Vagina (tissue), 2 donors: ENCODE measurements at regions not wholly inside any gene's neighbourhood (a gene's known extent, or its start where the extent isn't known, plus 50 kb on each side); places are given as distances from the start of the nearest gene placed in this dataset.

Experiments
- DNase-seq, 2 donors: peaks; one replicate each; pipeline ENCODE4 v3.0.0-alpha.2; 2017; ENCODE audit errors: extremely low spot score in 2 of 2
- H3K27ac ChIP-seq: fragments of 200-600 bp; sonication (generic); one replicate; pipeline ENCODE4 v1.5.1; 2019
- H3K27me3 ChIP-seq: fragments of 200-600 bp; sonication (generic); one replicate; pipeline ENCODE4 v1.5.1; 2019
- H3K36me3 ChIP-seq, 2 donors: fragments of 200-600 bp; sonication (generic); one replicate each; pipeline ENCODE4 v1.5.1; 2017 to 2019
- H3K4me1 ChIP-seq: fragments of 200-600 bp; sonication (generic); one replicate; pipeline ENCODE4 v1.5.1; 2019
- H3K4me3 ChIP-seq, 2 donors: fragments of 200-600 bp; sonication (generic); 1 replicate in 1 of 2; 2 replicates in 1 of 2; pipeline ENCODE4 v1.5.1; 2016 to 2019
- H3K9me3 ChIP-seq: fragments of 200-600 bp; sonication (generic); one replicate; pipeline ENCODE4 v1.5.1; 2019
- POLR2A ChIP-seq, 2 donors: fragments of 450-650 bp; IDR thresholded peaks; one replicate each; pipeline ENCODE4 v1.6.1; 2017; ENCODE audit warnings: antibody characterized with exemption in 2 of 2, mild to moderate bottlenecking in 2 of 2, moderate library complexity in 2 of 2
- POLR2AphosphoS5 ChIP-seq, 2 donors: sonication (generic); formaldehyde crosslinking; IDR thresholded peaks; one replicate each; pipeline ENCODE4 v1.9.0; 2017; ENCODE audit warnings: antibody characterized with exemption in 2 of 2, mild to moderate bottlenecking in 2 of 2, low read depth in 1 of 2; ENCODE audit not compliant: insufficient read depth in 1 of 2
- intact Hi-C: fragments of 100-400 bp; cut with DNase I; formaldehyde crosslinking; loops from one replicate; pipeline ENCODE4 v1.15.1; 2023
- TF ChIP-seq, protein P1 (sequence below), 3 experiments: fragments of 450-650 bp in 2 of 3; fragments of 200-600 bp in 1 of 3; sonication (generic) in 1 of 3; IDR thresholded peaks; one replicate each; pipeline ENCODE4 v1.5.1; 2017 to 2019; ENCODE audit warnings: antibody characterized with exemption in 3 of 3, mild to moderate bottlenecking in 2 of 3, moderate library complexity in 2 of 3

DNA sequence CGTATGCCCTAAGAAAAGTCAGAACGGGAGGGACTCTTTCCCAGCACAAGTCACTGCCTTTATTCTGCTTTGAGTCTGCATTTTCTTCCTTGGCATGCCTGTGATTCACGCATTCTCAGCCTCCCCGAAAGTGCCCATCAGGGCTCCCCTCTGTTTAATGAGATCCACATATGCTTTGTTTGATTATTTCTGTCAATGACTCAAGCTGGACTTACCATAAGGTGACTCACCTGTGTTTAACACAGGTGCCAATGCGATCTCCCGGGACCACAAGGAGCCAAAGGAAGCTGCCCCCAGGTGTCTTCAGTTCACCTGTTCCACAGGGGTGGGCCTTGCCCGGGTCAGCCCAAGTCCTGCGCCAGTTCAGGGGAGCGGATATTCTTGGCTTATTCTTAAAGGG is 386.0 kb upstream of the SHH start:
- TF ChIP-seq POLR2A (IDR thresholded peaks at IDR 0.05), result no peak
- TF ChIP-seq, protein P1, sequence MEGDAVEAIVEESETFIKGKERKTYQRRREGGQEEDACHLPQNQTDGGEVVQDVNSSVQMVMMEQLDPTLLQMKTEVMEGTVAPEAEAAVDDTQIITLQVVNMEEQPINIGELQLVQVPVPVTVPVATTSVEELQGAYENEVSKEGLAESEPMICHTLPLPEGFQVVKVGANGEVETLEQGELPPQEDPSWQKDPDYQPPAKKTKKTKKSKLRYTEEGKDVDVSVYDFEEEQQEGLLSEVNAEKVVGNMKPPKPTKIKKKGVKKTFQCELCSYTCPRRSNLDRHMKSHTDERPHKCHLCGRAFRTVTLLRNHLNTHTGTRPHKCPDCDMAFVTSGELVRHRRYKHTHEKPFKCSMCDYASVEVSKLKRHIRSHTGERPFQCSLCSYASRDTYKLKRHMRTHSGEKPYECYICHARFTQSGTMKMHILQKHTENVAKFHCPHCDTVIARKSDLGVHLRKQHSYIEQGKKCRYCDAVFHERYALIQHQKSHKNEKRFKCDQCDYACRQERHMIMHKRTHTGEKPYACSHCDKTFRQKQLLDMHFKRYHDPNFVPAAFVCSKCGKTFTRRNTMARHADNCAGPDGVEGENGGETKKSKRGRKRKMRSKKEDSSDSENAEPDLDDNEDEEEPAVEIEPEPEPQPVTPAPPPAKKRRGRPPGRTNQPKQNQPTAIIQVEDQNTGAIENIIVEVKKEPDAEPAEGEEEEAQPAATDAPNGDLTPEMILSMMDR (IDR thresholded peaks at IDR 0.05), result no peak

DNA sequence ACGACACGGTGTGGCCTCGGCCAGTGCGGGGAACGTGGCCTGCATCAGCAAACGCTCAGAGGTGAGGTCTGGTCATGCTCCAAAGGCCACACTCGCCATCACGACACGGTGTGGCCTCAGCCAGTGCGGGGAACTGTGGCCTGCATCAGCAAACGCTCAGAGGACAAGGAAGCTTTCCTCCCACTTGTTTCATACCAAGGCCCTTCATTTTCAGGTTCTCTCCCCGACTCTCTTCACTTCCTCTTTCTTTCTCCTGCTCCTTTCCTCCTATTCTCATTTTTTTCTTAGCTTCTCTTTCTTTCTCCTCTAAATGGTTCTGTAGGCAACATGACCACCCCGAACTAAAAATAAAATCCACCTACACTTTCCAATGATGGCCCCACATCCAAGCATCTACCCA is 384.4 kb upstream of the SHH start:
- no peaks in the 10 kb centered on the region for H3K27me3 ChIP-seq
- H3K4me3 ChIP-seq, result no peak overlapping the region
- H3K27ac ChIP-seq, result no peak overlapping the region
- H3K4me1 ChIP-seq, result no peaks in the 10 kb centered on the region
- DNase-seq, result no peak
- H3K36me3 ChIP-seq, result no peaks in the 10 kb centered on the region
- intact Hi-C loops, result no loop called here
- TF ChIP-seq, protein P1 (IDR thresholded peaks at IDR 0.05), result no peak
- TF ChIP-seq POLR2AphosphoS5 (IDR thresholded peaks at IDR 0.05; ENCODE audit: insufficient read depth in 1 of 2, low read depth in 1 of 2), result no peak
- no peak for TF ChIP-seq POLR2A (IDR thresholded peaks at IDR 0.05)
- no peaks in the 10 kb centered on the region for H3K9me3 ChIP-seq

More for the DNA sequence above, 386.0 kb upstream of the SHH start:
- Histone ChIP-seq H3K27me3 (no peaks in the 10 kb centered on the region), H3K27ac (no peak overlapping the region), H3K36me3 (no peaks in the 10 kb centered on the region), H3K9me3 (no peaks in the 10 kb centered on the region), H3K4me3 (no peak overlapping the region), H3K4me1 (no peaks in the 10 kb centered on the region)
- DNase-seq, result no peak
- intact Hi-C loops, result no loop called here

DNA sequence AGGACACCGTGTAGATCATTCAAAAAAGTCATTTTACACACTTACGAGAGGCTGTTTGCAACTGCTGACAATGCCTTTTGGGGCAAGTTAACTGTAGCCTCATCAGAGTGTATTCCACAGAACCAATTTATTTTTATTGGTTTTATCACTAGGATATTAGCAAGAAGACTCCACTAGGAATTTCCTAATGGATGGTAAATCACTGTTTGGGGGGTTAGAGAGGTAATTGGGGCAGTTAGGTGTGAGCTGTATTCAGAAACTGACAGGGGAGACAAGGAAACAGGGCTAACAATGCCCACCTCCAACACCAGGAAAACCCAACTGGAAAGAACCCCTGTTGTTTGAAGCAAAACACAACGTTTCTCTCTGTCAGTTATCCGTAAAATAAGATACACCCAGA is 383.0 kb upstream of the SHH start:
- Histone ChIP-seq H3K4me3 (no peak overlapping the region), H3K36me3 (no peaks in the 10 kb centered on the region), H3K27me3 (no peaks in the 10 kb centered on the region), H3K4me1 (no peaks in the 10 kb centered on the region), H3K9me3 (no peaks in the 10 kb centered on the region), H3K27ac (no peak overlapping the region)
- no peak for TF ChIP-seq POLR2AphosphoS5 (IDR thresholded peaks at IDR 0.05; ENCODE audit: insufficient read depth in 1 of 2, low read depth in 1 of 2)
- no peak for TF ChIP-seq POLR2A (IDR thresholded peaks at IDR 0.05)
- TF ChIP-seq, protein P1 (IDR thresholded peaks at IDR 0.05), result no peak
- intact Hi-C loops, result no loop called here
- DNase-seq, result no peak

DNA sequence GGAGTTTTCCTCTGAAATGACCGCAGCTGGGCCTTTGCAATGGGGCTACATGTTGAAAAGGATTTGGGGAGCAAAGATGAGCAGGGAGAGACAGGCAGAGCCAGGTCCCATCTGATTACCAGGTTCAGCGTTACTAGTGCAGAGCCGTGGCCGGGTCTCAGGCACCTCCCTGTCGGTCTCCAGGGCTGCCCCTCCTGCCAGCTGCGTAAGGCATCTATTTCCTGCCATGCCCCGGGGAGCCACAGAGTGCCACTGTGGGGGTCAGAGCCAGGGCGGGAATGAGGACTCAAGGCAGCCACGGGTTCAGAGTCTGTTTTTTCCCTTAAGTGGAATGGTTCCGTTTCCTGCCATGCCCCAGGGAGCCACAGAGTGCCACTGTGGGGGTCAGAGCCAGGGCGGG is 382.6 kb upstream of the SHH start:
- no peaks in the 10 kb centered on the region for H3K4me1 ChIP-seq
- no peak overlapping the region for H3K27ac ChIP-seq
- H3K9me3 ChIP-seq, result no peaks in the 10 kb centered on the region
- DNase-seq, result no peak
- H3K4me3 ChIP-seq, result no peak overlapping the region
- no peaks in the 10 kb centered on the region for H3K27me3 ChIP-seq
- H3K36me3 ChIP-seq, result no peaks in the 10 kb centered on the region
- TF ChIP-seq POLR2A (IDR thresholded peaks at IDR 0.05), result no peak
- no peak for TF ChIP-seq POLR2AphosphoS5 (IDR thresholded peaks at IDR 0.05; ENCODE audit: insufficient read depth in 1 of 2, low read depth in 1 of 2)
- TF ChIP-seq, protein P1 (IDR thresholded peaks at IDR 0.05), result no peak
- intact Hi-C loops, result no loop called here

DNA sequence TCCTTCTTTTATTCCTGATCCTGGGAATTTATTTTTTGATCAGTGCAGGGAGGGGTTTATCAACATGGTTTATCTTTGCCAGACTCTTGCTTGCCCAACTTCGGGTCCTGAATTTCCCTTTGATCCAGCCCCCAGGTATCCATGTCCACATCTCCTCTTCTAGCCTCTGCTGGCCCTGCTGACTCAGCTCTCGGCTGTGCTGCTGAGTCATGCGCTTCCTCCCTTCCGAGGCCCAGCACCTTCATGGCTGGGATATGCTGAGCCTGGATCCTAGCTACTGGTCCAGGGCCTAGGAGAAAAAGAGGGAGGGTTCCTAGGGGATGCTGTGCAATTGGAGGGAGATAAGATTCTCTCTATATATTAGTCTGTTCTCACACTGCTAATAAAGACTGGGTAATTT is 380.7 kb upstream of the SHH start:
- TF ChIP-seq, protein P1 (IDR thresholded peaks at IDR 0.05), result no peak
- TF ChIP-seq POLR2AphosphoS5 (IDR thresholded peaks at IDR 0.05; ENCODE audit: insufficient read depth in 1 of 2, low read depth in 1 of 2) (no peak), POLR2A (IDR thresholded peaks at IDR 0.05) (no peak)
- no peaks in the 10 kb centered on the region for H3K27me3 ChIP-seq
- DNase-seq, result no peak
- no peak overlapping the region for H3K27ac ChIP-seq
- H3K4me3 ChIP-seq, result no peak overlapping the region
- H3K36me3 ChIP-seq, result no peaks in the 10 kb centered on the region
- H3K9me3 ChIP-seq, result no peaks in the 10 kb centered on the region
- intact Hi-C loops, result no loop called here
- H3K4me1 ChIP-seq, result no peaks in the 10 kb centered on the region
